OCI-LY7 (cell line): ENCODE measurements at regions not wholly inside any gene's neighbourhood (a gene's known extent, or its start where the extent isn't known, plus 50 kb on each side); places are given as distances from the start of the nearest gene placed in this dataset.

Experiments used
- BruUV-seq: library from RNA; stranded (reverse); fragments of 400-500 nt; replicated peaks from 2 replicates; lab custom pipeline; 2021; lab: Mats Ljungman, UMichigan
- CTCF ChIA-PET: fragments of 300-600 bp; sonication (Branson Sonifier 250); formaldehyde crosslinking; loops from one replicate; lab custom pipeline; 2022; ENCODE audit warnings: antibody characterized with exemption; ENCODE audit not compliant: unreplicated experiment; lab: Charles Lee
- POLR2A ChIA-PET: fragments of 300-600 bp; sonication (Branson Sonifier 250); formaldehyde crosslinking; loops from one replicate; lab custom pipeline; 2022; ENCODE audit warnings: antibody characterized with exemption; lab: Charles Lee
- DNase-seq: peaks from one replicate; pipeline ENCODE4 v3.0.0-alpha.2; 2015; ENCODE audit warnings: low spot score
- H2AFZ ChIP-seq: fragments of 200-600 bp; sonication (generic), shearing (Covaris generic); 2 replicates; pipeline ENCODE4 v1.6.1; 2014; ENCODE audit warnings: mild to moderate bottlenecking, antibody characterized with exemption, low read length, moderate library complexity
- H3K27ac ChIP-seq: fragments of 200-600 bp; sonication (generic); 2 replicates; pipeline ENCODE4 v1.5.1; 2014; ENCODE audit warnings: mixed run types, low read depth, mild to moderate bottlenecking, moderate library complexity, low read length, inconsistent platforms; ENCODE audit not compliant: poor library complexity, severe bottlenecking
- H3K36me3 ChIP-seq: fragments of 200-600 bp; sonication (generic); 2 replicates; pipeline ENCODE4 v1.6.1; 2014; ENCODE audit warnings: mild to moderate bottlenecking, antibody characterized with exemption, low read length, moderate library complexity, mixed read lengths; ENCODE audit not compliant: insufficient read depth
- H3K4me1 ChIP-seq: fragments of 200-600 bp; sonication (generic); 2 replicates; pipeline ENCODE4 v1.5.1; 2014; ENCODE audit warnings: mild to moderate bottlenecking, low read length; ENCODE audit not compliant: insufficient read depth, poor library complexity, severe bottlenecking
- H3K4me2 ChIP-seq: fragments of 200-600 bp; sonication (generic); 2 replicates; pipeline ENCODE4 v1.6.1; 2014; ENCODE audit warnings: mild to moderate bottlenecking, low read length
- H3K4me3 ChIP-seq: fragments of 200-600 bp; sonication (generic); 2 replicates; pipeline ENCODE4 v1.5.1; 2014; ENCODE audit warnings: mild to moderate bottlenecking, low read depth, low read length; ENCODE audit not compliant: poor library complexity, severe bottlenecking
- H3K79me2 ChIP-seq: fragments of 200-600 bp; sonication (generic); 2 replicates; pipeline ENCODE4 v1.6.1; 2016; ENCODE audit warnings: low read depth, mild to moderate bottlenecking, low read length, moderate library complexity, mixed read lengths; ENCODE audit not compliant: insufficient read depth
- H3K9me2 ChIP-seq: fragments of 200-600 bp; sonication (generic); 2 replicates; pipeline ENCODE4 v1.6.1; 2016; ENCODE audit warnings: mild to moderate bottlenecking, low read length, mixed read lengths; ENCODE audit not compliant: insufficient read depth
- H3K9me3 ChIP-seq: fragments of 200-600 bp; sonication (generic); 2 replicates; pipeline ENCODE4 v1.6.1; 2014; ENCODE audit warnings: mild to moderate bottlenecking, mixed run types, low read length, mixed read lengths
- H4K20me1 ChIP-seq: fragments of 200-600 bp; sonication (generic); 2 replicates; pipeline ENCODE4 v1.6.1; 2014; ENCODE audit warnings: mild to moderate bottlenecking, antibody characterized with exemption, low read length, moderate library complexity, mixed read lengths; ENCODE audit not compliant: insufficient read depth
- CTCF ChIP-seq: fragments of 200-600 bp; sonication (generic); conservative IDR thresholded peaks from 2 replicates; pipeline ENCODE4 v1.5.1; 2014; ENCODE audit warnings: mild to moderate bottlenecking, antibody characterized with exemption, low read length, moderate library complexity, mixed read lengths
- EZH2phosphoT487 ChIP-seq: fragments of 200-600 bp; sonication (generic); IDR thresholded peaks from 2 replicates; pipeline ENCODE4 v1.6.1; 2018; ENCODE audit warnings: low read depth, borderline replicate concordance, mild to moderate bottlenecking, mixed run types, antibody characterized with exemption, low read length, moderate library complexity, mixed read lengths
- intact Hi-C: fragments of 100-400 bp; cut with micrococcal nuclease; formaldehyde crosslinking; loops from one replicate; pipeline ENCODE4 v1.10.0; 2022; ENCODE audit not compliant: unreplicated experiment

- ChIA-PET CTCF (no interaction called here), POLR2A (interaction anchor here (0.6 to 0.9 kb wide), 2 partner anchors 11 to 473 kb away, joined by 3 read pairs; no protein-coding TSS in a partner anchor)
- intact Hi-C loops, result no loop called here
- DNase-seq, result no peak
- Histone ChIP-seq H3K9me3 (no peaks in the 10 kb centered on the region), H4K20me1 (no peaks in the 10 kb centered on the region), H3K4me3 (no peak overlapping the region), H3K4me2 (no peak overlapping the region), H3K79me2 (no peaks in the 10 kb centered on the region), H2AFZ (no peak overlapping the region), H3K4me1 (no peaks in the 10 kb centered on the region), H3K27ac (no peak overlapping the region), H3K9me2 (no peaks in the 10 kb centered on the region), H3K36me3 (no peaks in the 10 kb centered on the region)
- TF ChIP-seq EZH2phosphoT487 (no peak), CTCF (no peak)
- BruUV-seq, result no TSS peak
Measured at GRCh38 chr2:22020091-22020742, 896.4 kb downstream of the TDRD15 start.

GRCh38 chr2:22027345-22028005 is 903.7 kb downstream of the TDRD15 start:
- no peaks in the 10 kb centered on the region for H3K9me2 ChIP-seq
- H3K79me2 ChIP-seq, result no peaks in the 10 kb centered on the region
- H3K4me3 ChIP-seq, result no peak overlapping the region
- H3K9me3 ChIP-seq, result no peaks in the 10 kb centered on the region
- H2AFZ ChIP-seq, result no peak overlapping the region
- no peak for DNase-seq
- H3K27ac ChIP-seq, result no peak overlapping the region
- no peak for TF ChIP-seq EZH2phosphoT487
- no peak for TF ChIP-seq CTCF
- CTCF ChIA-PET, result no interaction called here
- intact Hi-C loops, result no loop called here
- BruUV-seq, result no TSS peak
- no peaks in the 10 kb centered on the region for H3K4me1 ChIP-seq
- no peak overlapping the region for H3K4me2 ChIP-seq
- no peaks in the 10 kb centered on the region for H3K36me3 ChIP-seq
- H4K20me1 ChIP-seq, result no peaks in the 10 kb centered on the region
- POLR2A ChIA-PET, result no interaction called here

GRCh38 chr2:22035361-22035830 is 911.6 kb downstream of the TDRD15 start:
- Histone ChIP-seq H2AFZ (no peak overlapping the region), H3K4me2 (no peak overlapping the region), H3K36me3 (no peaks in the 10 kb centered on the region), H3K9me3 (no peaks in the 10 kb centered on the region), H3K9me2 (no peaks in the 10 kb centered on the region), H3K27ac (no peak overlapping the region), H3K4me3 (no peak overlapping the region), H4K20me1 (no peaks in the 10 kb centered on the region), H3K4me1 (no peaks in the 10 kb centered on the region), H3K79me2 (no peaks in the 10 kb centered on the region)
- POLR2A ChIA-PET, result interaction anchor here (1.2 kb wide), 1 partner anchor 14 kb away, joined by 4 read pairs; no protein-coding TSS in a partner anchor
- DNase-seq, result no peak
- no TSS peak for BruUV-seq
- intact Hi-C loops, result no loop called here
- TF ChIP-seq CTCF (no peak), EZH2phosphoT487 (no peak)
- CTCF ChIA-PET, result no interaction called here
